OCI-LY3 (cell line): ENCODE measurements at regions not wholly inside any gene's neighbourhood (a gene's known extent, or its start where the extent isn't known, plus 50 kb on each side); places are given as distances from the start of the nearest gene placed in this dataset.
"Not testable (repeated sequence)": the region's sequence is repeated elsewhere in the genome, so short reads cannot be mapped to it uniquely, and the experiment has no call there.

Experiments
- CTCF ChIP-seq: fragments of 200-600, 300-600 bp; sonication (generic); IDR thresholded peaks from 2 replicates; pipeline ENCODE4 v1.5.1; 2014; ENCODE audit warnings: antibody characterized with exemption, low read length, low read depth
- EZH2phosphoT487 ChIP-seq: fragments of 200-600 bp; shearing (Covaris generic); IDR thresholded peaks from 2 replicates; pipeline ENCODE4 v1.6.1; 2018; ENCODE audit warnings: antibody characterized with exemption, mixed run types, low read depth

- TF ChIP-seq CTCF, EZH2phosphoT487: not testable (repeated sequence)
These were observed 162.4 kb downstream of the TMEM121 start for GRCh38 chr14:105688664-105689221.
